ENCODE measurements at regions not wholly inside any gene's neighbourhood (a gene's known extent, or its start where the extent isn't known, plus 50 kb on each side); places are given as distances from the start of the nearest gene placed in this dataset.

DNA sequence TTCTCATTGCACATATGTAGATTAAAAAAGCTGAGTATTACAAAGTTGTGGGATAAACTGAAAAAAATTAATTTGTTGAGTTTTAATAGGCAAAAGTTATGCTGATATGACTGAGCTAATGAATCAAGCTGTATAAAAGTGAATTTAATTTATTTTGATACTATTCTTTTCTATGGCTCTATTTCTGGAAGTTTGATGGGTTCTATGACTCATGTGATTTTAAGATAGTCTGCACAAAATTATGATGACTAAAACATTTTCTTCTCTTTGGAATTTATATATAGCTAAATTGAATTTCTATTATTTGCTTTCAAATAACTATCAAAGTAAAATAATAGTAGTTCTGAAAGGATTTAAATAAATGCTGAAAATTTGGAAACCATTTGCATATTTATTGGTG lies 71.0 kb upstream of the MMADHC start:
- Histone ChIP-seq H3K4me3 (no peak overlapping the region), H3K27me3 (no peaks in the 10 kb centered on the region), H3K36me3 (no peaks in the 10 kb centered on the region), H3K27ac (no peak overlapping the region), H3K9me3 (peaks cover 0 to 7% (median 0%) of the 10 kb centered on the region in 12 donors), H3K4me1 (peaks cover 0 to 2% (median 0%) of the 10 kb centered on the region in 12 donors)
- ATAC-seq (no peak), DNase-seq (no peak)
- no peak for TF ChIP-seq POLR2A (IDR thresholded peaks at IDR 0.05)
- TF ChIP-seq, protein P1, sequence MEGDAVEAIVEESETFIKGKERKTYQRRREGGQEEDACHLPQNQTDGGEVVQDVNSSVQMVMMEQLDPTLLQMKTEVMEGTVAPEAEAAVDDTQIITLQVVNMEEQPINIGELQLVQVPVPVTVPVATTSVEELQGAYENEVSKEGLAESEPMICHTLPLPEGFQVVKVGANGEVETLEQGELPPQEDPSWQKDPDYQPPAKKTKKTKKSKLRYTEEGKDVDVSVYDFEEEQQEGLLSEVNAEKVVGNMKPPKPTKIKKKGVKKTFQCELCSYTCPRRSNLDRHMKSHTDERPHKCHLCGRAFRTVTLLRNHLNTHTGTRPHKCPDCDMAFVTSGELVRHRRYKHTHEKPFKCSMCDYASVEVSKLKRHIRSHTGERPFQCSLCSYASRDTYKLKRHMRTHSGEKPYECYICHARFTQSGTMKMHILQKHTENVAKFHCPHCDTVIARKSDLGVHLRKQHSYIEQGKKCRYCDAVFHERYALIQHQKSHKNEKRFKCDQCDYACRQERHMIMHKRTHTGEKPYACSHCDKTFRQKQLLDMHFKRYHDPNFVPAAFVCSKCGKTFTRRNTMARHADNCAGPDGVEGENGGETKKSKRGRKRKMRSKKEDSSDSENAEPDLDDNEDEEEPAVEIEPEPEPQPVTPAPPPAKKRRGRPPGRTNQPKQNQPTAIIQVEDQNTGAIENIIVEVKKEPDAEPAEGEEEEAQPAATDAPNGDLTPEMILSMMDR (IDR thresholded peaks at IDR 0.05): no peak
- intact Hi-C loops (cut with DNase I): no loop called here

DNA sequence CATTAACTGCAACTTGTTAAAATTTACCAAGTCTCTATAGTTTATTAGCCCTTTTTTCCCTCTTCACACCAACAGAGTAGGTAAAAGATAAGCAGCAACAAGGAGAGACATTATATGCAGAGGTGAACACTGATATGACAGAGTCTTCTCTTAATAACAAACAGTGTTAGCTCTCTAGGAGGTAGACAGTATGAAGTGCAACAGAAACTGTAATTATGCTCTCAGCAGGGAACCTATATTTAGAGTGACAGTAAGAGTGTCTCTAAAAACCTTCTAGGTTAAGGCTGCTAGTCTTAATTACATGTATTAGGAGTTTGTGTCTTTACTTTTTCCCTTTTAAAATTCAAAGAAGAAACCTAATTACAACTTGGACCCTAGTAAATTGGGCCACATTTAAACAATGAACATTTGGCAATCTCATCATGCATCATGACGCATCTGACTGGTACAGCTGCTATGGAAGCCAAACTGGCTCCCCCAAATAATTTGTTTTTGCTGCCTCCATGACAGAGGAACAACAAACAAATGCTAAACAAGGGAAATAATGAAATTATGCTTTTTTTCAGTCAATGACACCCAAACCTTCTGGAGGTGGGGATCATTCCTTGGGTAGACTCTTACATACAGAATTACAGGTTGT lies 69.9 kb upstream of the MMADHC start:
- Histone ChIP-seq H3K27me3 (no peaks in the 10 kb centered on the region), H3K36me3 (no peaks in the 10 kb centered on the region), H3K4me1 (peaks cover 0 to 2% (median 0%) of the 10 kb centered on the region in 12 donors), H3K9me3 (peaks cover 0 to 7% (median 0%) of the 10 kb centered on the region in 12 donors), H3K27ac (no peak overlapping the region), H3K4me3 (no peak overlapping the region)
- DNase-seq (no peak), ATAC-seq (no peak)
- TF ChIP-seq POLR2A (IDR thresholded peaks at IDR 0.05): no peak
- TF ChIP-seq, protein P1 (IDR thresholded peaks at IDR 0.05): no peak
- intact Hi-C loops (cut with DNase I): no loop called here
- WGBS, 4 donors: 63 to 84% (median 77%) methylated on average over 1 of the region's 1 CpG

DNA sequence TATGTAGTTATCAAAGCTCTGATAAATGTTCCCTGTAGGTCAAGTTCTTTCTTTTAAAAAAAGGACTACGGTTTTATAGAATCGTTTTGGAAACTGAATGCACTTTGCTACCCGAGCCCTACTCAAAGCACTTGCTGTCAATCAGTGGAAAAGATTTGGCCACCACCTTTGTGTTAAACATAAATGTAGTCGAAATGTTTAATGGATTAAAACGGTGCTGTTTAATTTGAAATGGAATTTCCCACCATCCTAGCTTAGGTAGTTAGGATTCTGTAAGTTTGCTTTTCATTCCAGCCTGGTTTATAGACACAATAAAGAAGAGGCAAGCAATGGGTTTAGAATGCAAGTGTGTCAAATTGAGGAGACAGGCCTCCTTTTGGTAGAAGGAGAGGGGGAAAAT lies 69.4 kb upstream of the MMADHC start:
- WGBS, 4 donors: 57 to 63% (median 60%) methylated on average over 5 of the region's 5 CpGs
- H3K4me1 ChIP-seq: peaks cover 0 to 2% (median 0%) of the 10 kb centered on the region in 12 donors
- peaks cover 0 to 7% (median 0%) of the 10 kb centered on the region in 12 donors for H3K9me3 ChIP-seq
- H3K4me3 ChIP-seq: no peak overlapping the region
- H3K27ac ChIP-seq: no peak overlapping the region
- ATAC-seq (no peak), DNase-seq (no peak)
- H3K27me3 ChIP-seq: no peaks in the 10 kb centered on the region
- TF ChIP-seq POLR2A (IDR thresholded peaks at IDR 0.05): no peak
- TF ChIP-seq, protein P1 (IDR thresholded peaks at IDR 0.05): no peak
- no peaks in the 10 kb centered on the region for H3K36me3 ChIP-seq
- intact Hi-C loops (cut with DNase I): no loop called here

DNA sequence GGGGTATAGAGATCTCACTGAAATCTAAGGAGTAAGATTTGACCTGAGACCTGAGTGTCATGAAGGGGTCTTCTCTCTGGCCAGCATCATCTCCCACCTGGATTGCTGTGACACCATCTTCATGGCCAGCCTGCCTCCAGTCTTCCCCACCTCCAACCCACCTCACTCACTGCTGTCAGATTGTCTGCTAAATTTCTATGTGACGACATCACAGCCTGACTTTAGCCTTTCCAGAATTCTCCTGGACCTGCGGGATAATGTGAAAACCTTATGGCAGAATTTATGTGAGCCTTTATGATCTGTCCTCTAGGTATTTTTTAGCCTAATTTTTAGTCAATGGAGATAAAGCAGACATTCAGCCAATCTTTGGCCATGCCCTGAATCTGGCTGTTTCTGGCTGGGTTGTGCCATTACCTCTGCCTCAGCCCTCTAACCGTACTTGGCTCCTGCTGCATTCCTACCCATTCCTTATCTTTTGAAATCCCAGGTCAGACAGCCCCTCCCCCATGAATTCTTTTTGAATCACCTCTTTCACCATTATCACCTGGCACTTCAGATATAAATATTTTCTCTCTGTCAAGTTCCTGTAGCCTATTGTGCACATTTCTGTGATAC lies 66.4 kb upstream of the MMADHC start:
- ATAC-seq (no peak), DNase-seq (no peak)
- no peak for TF ChIP-seq POLR2A (IDR thresholded peaks at IDR 0.05)
- H3K4me1 ChIP-seq: peaks cover 0 to 2% (median 0%) of the 10 kb centered on the region in 12 donors
- no peaks in the 10 kb centered on the region for H3K27me3 ChIP-seq
- 69 to 77% (median 74%) methylated on average over 3 of the region's 3 CpGs for WGBS, 4 donors
- H3K27ac ChIP-seq: no peak overlapping the region
- peaks cover 0 to 7% (median 0%) of the 10 kb centered on the region in 12 donors for H3K9me3 ChIP-seq
- intact Hi-C loops (cut with DNase I): no loop called here
- no peaks in the 10 kb centered on the region for H3K36me3 ChIP-seq
- H3K4me3 ChIP-seq: no peak overlapping the region
